Caki2 (cell line): ENCODE measurements at regions not wholly inside any gene's neighbourhood (a gene's known extent, or its start where the extent isn't known, plus 50 kb on each side); places are given as distances from the start of the nearest gene placed in this dataset.

Experiments
- DNase-seq: peaks from one replicate; pipeline ENCODE4 v3.0.0-alpha.2; 2015; ENCODE audit warnings: low read depth
- in situ Hi-C: cut with HindIII; loops from 2 replicates; pipeline ENCODE4 v1.10.0; 2016; ENCODE audit warnings: low sequenced_read_pairs, low pct_unique_long_range_greater_than_20kb, mixed read lengths

GRCh38 chr5:6159832-6160430 is 218.4 kb downstream of the MED10 start:
- in situ Hi-C loops: no loop called here
- DNase-seq: no peak

- DNase-seq: peak; percentile 32
- in situ Hi-C loops: no loop called here
Measured at GRCh38 chr5:6158974-6159831, 219.1 kb downstream of the MED10 start.

- DNase-seq: no peak
- in situ Hi-C loops: no loop called here
Measured at GRCh38 chr5:6154216-6154615, 224.1 kb downstream of the MED10 start.

- in situ Hi-C loops: no loop called here
- DNase-seq: no peak
Measured at GRCh38 chr5:6146271-6146670, 232.1 kb downstream of the MED10 start.

- in situ Hi-C loops: no loop called here
- no peak for DNase-seq
Measured at GRCh38 chr5:6145616-6146237, 232.6 kb downstream of the MED10 start.

GRCh38 chr5:6143523-6143922 is 234.8 kb downstream of the MED10 start:
- DNase-seq: no peak

GRCh38 chr5:6142353-6142752 is 236.0 kb downstream of the MED10 start:
- in situ Hi-C loops: no loop called here

More at GRCh38 chr5:6143523-6143922, 234.8 kb downstream of the MED10 start:
- in situ Hi-C loops: no loop called here

GRCh38 chr5:6140219-6140618 is 238.1 kb downstream of the MED10 start:
- in situ Hi-C loops: no loop called here
- DNase-seq: no peak

More at GRCh38 chr5:6142353-6142752, 236.0 kb downstream of the MED10 start:
- no peak for DNase-seq

GRCh38 chr5:6135977-6136376 is 242.4 kb downstream of the MED10 start:
- in situ Hi-C loops: no loop called here
- no peak for DNase-seq

GRCh38 chr5:6134281-6134680 is 244.1 kb downstream of the MED10 start:
- in situ Hi-C loops: no loop called here
- no peak for DNase-seq

- no peak for DNase-seq
- in situ Hi-C loops: no loop called here
Measured at GRCh38 chr5:6125781-6126180, 252.6 kb downstream of the MED10 start.

GRCh38 chr5:6118691-6119090 is 259.7 kb downstream of the MED10 start:
- in situ Hi-C loops: no loop called here
- DNase-seq: no peak

GRCh38 chr5:6117212-6117611 is 261.1 kb downstream of the MED10 start:
- in situ Hi-C loops: no loop called here
- DNase-seq: peak; percentile 7

- no peak for DNase-seq
- in situ Hi-C loops: no loop called here
Measured at GRCh38 chr5:6115852-6116251, 262.5 kb downstream of the MED10 start.

GRCh38 chr5:6112538-6112937 is 265.8 kb downstream of the MED10 start:
- in situ Hi-C loops: no loop called here
- no peak for DNase-seq

GRCh38 chr5:6112125-6112524 is 266.2 kb downstream of the MED10 start:
- in situ Hi-C loops: no loop called here
- no peak for DNase-seq

GRCh38 chr5:6111131-6111530 is 267.2 kb downstream of the MED10 start:
- in situ Hi-C loops: no loop called here
- no peak for DNase-seq

GRCh38 chr5:6110441-6111005 is 267.8 kb downstream of the MED10 start:
- in situ Hi-C loops: no loop called here
- DNase-seq: no peak
